ENCODE measurements at regions not wholly inside any gene's neighbourhood (a gene's known extent, or its start where the extent isn't known, plus 50 kb on each side); places are given as distances from the start of the nearest gene placed in this dataset.

- TF ChIP-seq MAFK (conservative IDR thresholded peaks at IDR 0.05 in 1 of 2, IDR thresholded peaks at IDR 0.05 in 1 of 2; ENCODE audit: low read length in 2 of 2) (no peak), KDM5A (IDR thresholded peaks at IDR 0.05; ENCODE audit: borderline replicate concordance, low read length) (no peak), ZNF382 (CRISPR knock-in tag; IDR thresholded peaks at IDR 0.05; ENCODE audit: borderline replicate concordance) (no peak)
- TF ChIP-seq, protein P1, sequence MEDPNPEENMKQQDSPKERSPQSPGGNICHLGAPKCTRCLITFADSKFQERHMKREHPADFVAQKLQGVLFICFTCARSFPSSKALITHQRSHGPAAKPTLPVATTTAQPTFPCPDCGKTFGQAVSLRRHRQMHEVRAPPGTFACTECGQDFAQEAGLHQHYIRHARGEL (CRISPR knock-in tag; IDR thresholded peaks at IDR 0.05) = no peak
- TF ChIP-seq, protein P2, sequence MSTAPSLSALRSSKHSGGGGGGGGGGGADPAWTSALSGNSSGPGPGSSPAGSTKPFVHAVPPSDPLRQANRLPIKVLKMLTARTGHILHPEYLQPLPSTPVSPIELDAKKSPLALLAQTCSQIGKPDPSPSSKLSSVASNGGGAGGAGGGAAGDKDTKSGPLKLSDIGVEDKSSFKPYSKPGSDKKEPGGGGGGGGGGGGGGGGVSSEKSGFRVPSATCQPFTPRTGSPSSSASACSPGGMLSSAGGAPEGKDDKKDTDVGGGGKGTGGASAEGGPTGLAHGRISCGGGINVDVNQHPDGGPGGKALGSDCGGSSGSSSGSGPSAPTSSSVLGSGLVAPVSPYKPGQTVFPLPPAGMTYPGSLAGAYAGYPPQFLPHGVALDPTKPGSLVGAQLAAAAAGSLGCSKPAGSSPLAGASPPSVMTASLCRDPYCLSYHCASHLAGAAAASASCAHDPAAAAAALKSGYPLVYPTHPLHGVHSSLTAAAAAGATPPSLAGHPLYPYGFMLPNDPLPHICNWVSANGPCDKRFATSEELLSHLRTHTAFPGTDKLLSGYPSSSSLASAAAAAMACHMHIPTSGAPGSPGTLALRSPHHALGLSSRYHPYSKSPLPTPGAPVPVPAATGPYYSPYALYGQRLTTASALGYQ (CRISPR knock-in tag; IDR thresholded peaks at IDR 0.05) = no peak
Observed at GRCh38 chr15:46408312-46408711, 773.5 kb downstream of the SQOR start (continued).

GRCh38 chr15:46409841-46410301 lies 775.0 kb downstream of the SQOR start:
- 0% methylated on average over 3 of the region's 4 CpGs for WGBS (ENCODE audit: low lambda C conversion rate)
- Histone ChIP-seq H3K27ac (ENCODE audit: extremely low read length, insufficient read depth, low read length) (no peak overlapping the region), H3K4me2 (ENCODE audit: low read depth, low read length) (no peak overlapping the region), H3K4me3 (replicated peaks in 1 of 3; ENCODE audit: insufficient read depth in 1 of 3, low read depth in 2 of 3, low read length in 3 of 3) (no peak overlapping the region), H3K9me3 (ENCODE audit: low read length) (peaks cover 82% of the 10 kb centered on the region), H3K79me2 (ENCODE audit: insufficient read depth, low read length) (no peaks in the 10 kb centered on the region), H3K27me3 (ENCODE audit: control insufficient read depth in 1 of 2, insufficient read depth in 2 of 2, low read length in 2 of 2) (no peaks in the 10 kb centered on the region), H3K9ac (ENCODE audit: insufficient read depth, low read depth, low read length) (no peak overlapping the region), H3K36me3 (replicated peaks in 1 of 2; ENCODE audit: control insufficient read depth in 1 of 2, insufficient read depth in 2 of 2, low read length in 2 of 2) (no peaks in the 10 kb centered on the region), H2AFZ (ENCODE audit: low read length) (no peak overlapping the region), H4K20me1 (ENCODE audit: insufficient read depth, low read length) (no peaks in the 10 kb centered on the region), H3K4me1 (ENCODE audit: insufficient read depth, low read length) (no peaks in the 10 kb centered on the region)
- BruUV-seq (replicated peaks) = no TSS peak
- CTCF ChIA-PET (ENCODE audit: low intra/inter-chr PET ratio, low total read pairs) = no interaction called here
- intact Hi-C loops (cut with micrococcal nuclease; ENCODE audit: unreplicated experiment) (no loop called here), in situ Hi-C loops (cut with HindIII; ENCODE audit: extremely low pct_ligation_motif_present, low pct_unique_long_range_greater_than_20kb) (no loop called here)
- POLR2A ChIA-PET = no interaction called here
- no peak for ATAC-seq
- no peak for DNase-seq (ENCODE audit: low spot score)
- FAIRE-seq = no peak
- no peak for TF ChIP-seq ZNF274 (CRISPR knock-in tag; IDR thresholded peaks at IDR 0.05)
- no peak for TF ChIP-seq ZNF713 (CRISPR knock-in tag; IDR thresholded peaks at IDR 0.05)
- TF ChIP-seq ZNF232 (CRISPR knock-in tag; IDR thresholded peaks at IDR 0.05; ENCODE audit: borderline replicate concordance) = no peak
- no peak for TF ChIP-seq ZNF589 (CRISPR knock-in tag; conservative IDR thresholded peaks at IDR 0.05)
- no peak for TF ChIP-seq ZFP37 (CRISPR knock-in tag; IDR thresholded peaks at IDR 0.05; ENCODE audit: borderline replicate concordance)
- TF ChIP-seq, protein P3, sequence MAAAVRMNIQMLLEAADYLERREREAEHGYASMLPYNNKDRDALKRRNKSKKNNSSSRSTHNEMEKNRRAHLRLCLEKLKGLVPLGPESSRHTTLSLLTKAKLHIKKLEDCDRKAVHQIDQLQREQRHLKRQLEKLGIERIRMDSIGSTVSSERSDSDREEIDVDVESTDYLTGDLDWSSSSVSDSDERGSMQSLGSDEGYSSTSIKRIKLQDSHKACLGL (CRISPR knock-in tag; IDR thresholded peaks at IDR 0.05) = no peak
- TF ChIP-seq CREM (IDR thresholded peaks at IDR 0.05) = no peak
- no peak for TF ChIP-seq CREM (CRISPR knock-in tag; IDR thresholded peaks at IDR 0.05)
- TF ChIP-seq FLYWCH1 (CRISPR knock-in tag; IDR thresholded peaks at IDR 0.05) = no peak
- no peak for TF ChIP-seq ZNF556 (CRISPR knock-in tag; IDR thresholded peaks at IDR 0.05; ENCODE audit: borderline replicate concordance)
- TF ChIP-seq NRL (CRISPR knock-in tag; IDR thresholded peaks at IDR 0.05; ENCODE audit: borderline replicate concordance) = no peak
- TF ChIP-seq, protein P4, sequence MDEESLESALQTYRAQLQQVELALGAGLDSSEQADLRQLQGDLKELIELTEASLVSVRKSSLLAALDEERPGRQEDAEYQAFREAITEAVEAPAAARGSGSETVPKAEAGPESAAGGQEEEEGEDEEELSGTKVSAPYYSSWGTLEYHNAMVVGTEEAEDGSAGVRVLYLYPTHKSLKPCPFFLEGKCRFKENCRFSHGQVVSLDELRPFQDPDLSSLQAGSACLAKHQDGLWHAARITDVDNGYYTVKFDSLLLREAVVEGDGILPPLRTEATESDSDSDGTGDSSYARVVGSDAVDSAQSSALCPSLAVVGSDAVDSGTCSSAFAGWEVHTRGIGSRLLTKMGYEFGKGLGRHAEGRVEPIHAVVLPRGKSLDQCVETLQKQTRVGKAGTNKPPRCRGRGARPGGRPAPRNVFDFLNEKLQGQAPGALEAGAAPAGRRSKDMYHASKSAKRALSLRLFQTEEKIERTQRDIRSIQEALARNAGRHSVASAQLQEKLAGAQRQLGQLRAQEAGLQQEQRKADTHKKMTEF (CRISPR knock-in tag; IDR thresholded peaks at IDR 0.05) = no peak
- TF ChIP-seq PRMT3 (CRISPR knock-in tag; IDR thresholded peaks at IDR 0.05; ENCODE audit: borderline replicate concordance, low read depth) = no peak
- TF ChIP-seq MAZ (IDR thresholded peaks at IDR 0.05; ENCODE audit: borderline replicate concordance, low read depth, low read length) = no peak
- TF ChIP-seq MAZ (CRISPR knock-in tag; IDR thresholded peaks at IDR 0.05; ENCODE audit: low read depth) = no peak
- TF ChIP-seq MTA3 (CRISPR knock-in tag; IDR thresholded peaks at IDR 0.05) = no peak
